ENCODE measurements at regions not wholly inside any gene's neighbourhood (a gene's known extent, or its start where the extent isn't known, plus 50 kb on each side); places are given as distances from the start of the nearest gene placed in this dataset.

GRCh38 chr14:80133457-80133856 is 77.8 kb downstream of the DIO2 start:
- Histone ChIP-seq H3K27me3 (ENCODE audit: insufficient read depth, low read depth) (no peaks in the 10 kb centered on the region), H2AFZ (ENCODE audit: low read depth) (no peak overlapping the region), H3K9ac (no peak overlapping the region), H4K20me1 (ENCODE audit: insufficient read depth) (no peaks in the 10 kb centered on the region), H3K36me3 (ENCODE audit: insufficient read depth) (no peaks in the 10 kb centered on the region), H3K4me1 (ENCODE audit: low read depth, poor library complexity, severe bottlenecking) (no peaks in the 10 kb centered on the region), H3K4me2 (no peak overlapping the region), H3K79me2 (ENCODE audit: insufficient read depth, low read depth) (no peaks in the 10 kb centered on the region), H3K4me3 (IDR thresholded peaks at IDR 0.05; ENCODE audit: insufficient read depth, low read depth, low read length) (no peak overlapping the region), H3K27ac (no peak overlapping the region)
- no peak for TF ChIP-seq CTCF (conservative IDR thresholded peaks at IDR 0.05; ENCODE audit: low read depth, low read length)

GRCh38 chr14:80127466-80127865 is 83.8 kb downstream of the DIO2 start:
- Histone ChIP-seq H2AFZ (ENCODE audit: low read depth) (no peak overlapping the region), H3K27me3 (ENCODE audit: insufficient read depth, low read depth) (no peaks in the 10 kb centered on the region), H3K9ac (no peak overlapping the region), H4K20me1 (ENCODE audit: insufficient read depth) (no peaks in the 10 kb centered on the region), H3K36me3 (ENCODE audit: insufficient read depth) (no peaks in the 10 kb centered on the region), H3K4me3 (IDR thresholded peaks at IDR 0.05; ENCODE audit: insufficient read depth, low read depth, low read length) (no peak overlapping the region), H3K4me2 (no peak overlapping the region), H3K4me1 (ENCODE audit: low read depth, poor library complexity, severe bottlenecking) (no peaks in the 10 kb centered on the region), H3K27ac (no peak overlapping the region), H3K79me2 (ENCODE audit: insufficient read depth, low read depth) (no peaks in the 10 kb centered on the region)
- TF ChIP-seq CTCF (conservative IDR thresholded peaks at IDR 0.05; ENCODE audit: low read depth, low read length) = no peak

GRCh38 chr14:80124794-80125193 is 86.5 kb downstream of the DIO2 start:
- H2AFZ ChIP-seq (ENCODE audit: low read depth) = no peak overlapping the region
- no peak overlapping the region for H3K9ac ChIP-seq
- H3K27ac ChIP-seq = no peak overlapping the region
- H3K4me2 ChIP-seq = no peak overlapping the region
- TF ChIP-seq CTCF (conservative IDR thresholded peaks at IDR 0.05; ENCODE audit: low read depth, low read length) = no peak
- no peaks in the 10 kb centered on the region for H3K4me1 ChIP-seq (ENCODE audit: low read depth, poor library complexity, severe bottlenecking)
- H3K36me3 ChIP-seq (ENCODE audit: insufficient read depth) = no peaks in the 10 kb centered on the region
- H4K20me1 ChIP-seq (ENCODE audit: insufficient read depth) = no peaks in the 10 kb centered on the region
- no peaks in the 10 kb centered on the region for H3K27me3 ChIP-seq (ENCODE audit: insufficient read depth, low read depth)
- H3K4me3 ChIP-seq (IDR thresholded peaks at IDR 0.05; ENCODE audit: insufficient read depth, low read depth, low read length) = no peak overlapping the region
- H3K79me2 ChIP-seq (ENCODE audit: insufficient read depth, low read depth) = no peaks in the 10 kb centered on the region

GRCh38 chr14:80117876-80118275 is 93.4 kb downstream of the DIO2 start:
- Histone ChIP-seq H2AFZ (ENCODE audit: low read depth) (no peak overlapping the region), H3K27me3 (ENCODE audit: insufficient read depth, low read depth) (no peaks in the 10 kb centered on the region), H3K36me3 (ENCODE audit: insufficient read depth) (no peaks in the 10 kb centered on the region), H4K20me1 (ENCODE audit: insufficient read depth) (no peaks in the 10 kb centered on the region), H3K27ac (no peak overlapping the region), H3K4me3 (IDR thresholded peaks at IDR 0.05; ENCODE audit: insufficient read depth, low read depth, low read length) (no peak overlapping the region), H3K4me2 (no peak overlapping the region), H3K4me1 (ENCODE audit: low read depth, poor library complexity, severe bottlenecking) (no peaks in the 10 kb centered on the region), H3K79me2 (ENCODE audit: insufficient read depth, low read depth) (no peaks in the 10 kb centered on the region), H3K9ac (no peak overlapping the region)
- TF ChIP-seq CTCF (conservative IDR thresholded peaks at IDR 0.05; ENCODE audit: low read depth, low read length) = no peak

- Histone ChIP-seq H3K9ac (no peak overlapping the region), H3K4me3 (IDR thresholded peaks at IDR 0.05; ENCODE audit: insufficient read depth, low read depth, low read length) (no peak overlapping the region), H3K27ac (no peak overlapping the region), H3K4me1 (ENCODE audit: low read depth, poor library complexity, severe bottlenecking) (no peaks in the 10 kb centered on the region), H3K27me3 (ENCODE audit: insufficient read depth, low read depth) (no peaks in the 10 kb centered on the region), H3K4me2 (no peak overlapping the region), H3K36me3 (ENCODE audit: insufficient read depth) (no peaks in the 10 kb centered on the region), H2AFZ (ENCODE audit: low read depth) (no peak overlapping the region), H4K20me1 (ENCODE audit: insufficient read depth) (no peaks in the 10 kb centered on the region), H3K79me2 (ENCODE audit: insufficient read depth, low read depth) (no peaks in the 10 kb centered on the region)
- TF ChIP-seq CTCF (conservative IDR thresholded peaks at IDR 0.05; ENCODE audit: low read depth, low read length) = no peak
These were observed 95.1 kb downstream of the DIO2 start for GRCh38 chr14:80116157-80116556.

Measured in KMS-11 (cell line).